GM12878 (cell line): ENCODE measurements at regions not wholly inside any gene's neighbourhood (a gene's known extent, or its start where the extent isn't known, plus 50 kb on each side); places are given as distances from the start of the nearest gene placed in this dataset.

ENCODE experiments used
- ATAC-seq: fragments of 200-7000 bp; cut with Tn5 transposase; 3 replicates; pipeline ENCODE4 v1.9.1; 2020; ENCODE audit warnings: mild to moderate bottlenecking, moderate library complexity
- BruUV-seq: library from RNA; stranded (reverse); fragments of 400-500 nt; replicated peaks from 2 replicates; lab custom pipeline; 2021; lab: Mats Ljungman, UMichigan
- CTCF ChIA-PET: fragments of 300-600 bp; sonication (Branson Sonifier 250); formaldehyde crosslinking; extraction: SDS; loops from one replicate; lab custom pipeline; 2021; ENCODE audit warnings: inconsistent platforms; lab: Yijun Ruan, JAX
- POLR2A ChIA-PET: fragments of 350-600 bp; formaldehyde crosslinking; extraction: SDS; loops from one replicate; lab custom pipeline; 2021; ENCODE audit warnings: inconsistent platforms; lab: Charles Lee
- RAD21 ChIA-PET: fragments of 300-600 bp; sonication (Branson Sonifier 250); formaldehyde crosslinking; loops from one replicate; lab custom pipeline; 2023; ENCODE audit warnings: antibody characterized with exemption; ENCODE audit not compliant: unreplicated experiment; lab: Charles Lee
- SMC1A ChIA-PET: fragments of 300-600 bp; sonication (Branson Sonifier 250); formaldehyde crosslinking; loops from one replicate; lab custom pipeline; 2023; ENCODE audit not compliant: unreplicated experiment, uncharacterized antibody; lab: Charles Lee
- DNase-seq: peaks from one replicate; pipeline ENCODE4 v3.0.0-alpha.2; 2011; ENCODE audit warnings: low read depth, low spot score
- FAIRE-seq: peaks from 3 replicates; lab custom pipeline; 2011; peaks lifted over from hg19 to GRCh38; lab: Jason Lieb, UNC
- H2AFZ ChIP-seq: 2 replicates; pipeline ENCODE4 v1.6.0; 2011; ENCODE audit warnings: low read depth, low read length, control low read depth; ENCODE audit not compliant: control insufficient read depth
- H3K27ac ChIP-seq: 2 replicates; pipeline ENCODE4 v1.5.1; 2011; ENCODE audit warnings: control low read depth; ENCODE audit not compliant: control insufficient read depth, insufficient read depth
- H3K27me3 ChIP-seq, 2 experiments: replicated peaks in 1 of 2; 2 replicates each; pipeline versions ENCODE4 v1.6.0 to v1.6.1; 2011; ENCODE audit warnings: low read length in 1 of 2; ENCODE audit not compliant: control insufficient read depth in 2 of 2, insufficient read depth in 2 of 2
- H3K36me3 ChIP-seq, 2 experiments: 2 replicates each; pipeline ENCODE4 v1.5.1; 2011; ENCODE audit warnings: low read length in 1 of 2; ENCODE audit not compliant: control insufficient read depth in 2 of 2, insufficient read depth in 2 of 2
- H3K4me1 ChIP-seq: 2 replicates; pipeline ENCODE4 v1.6.1; 2011; ENCODE audit warnings: mild to moderate bottlenecking, low read length, moderate library complexity, mixed read lengths; ENCODE audit not compliant: control insufficient read depth, insufficient read depth
- H3K4me2 ChIP-seq: 2 replicates; pipeline ENCODE4 v1.6.0; 2011; ENCODE audit warnings: control low read depth; ENCODE audit not compliant: control insufficient read depth, insufficient read depth
- H3K4me3 ChIP-seq: fragments of 200-600 bp; sonication (generic); 2 replicates; pipeline ENCODE4 v1.5.1; 2016
- H3K79me2 ChIP-seq: 2 replicates; pipeline ENCODE4 v1.6.0; 2011; ENCODE audit warnings: low read length; ENCODE audit not compliant: control insufficient read depth, insufficient read depth
- H3K9ac ChIP-seq: 2 replicates; pipeline ENCODE4 v1.8.0; 2011; ENCODE audit warnings: low read length, control low read depth, mixed read lengths; ENCODE audit not compliant: control insufficient read depth, insufficient read depth
- H3K9me3 ChIP-seq: replicated peaks from 3 replicates; pipeline ENCODE4 v1.5.1; 2011; ENCODE audit warnings: mild to moderate bottlenecking, low read length; ENCODE audit not compliant: control insufficient read depth, insufficient read depth
- H4K20me1 ChIP-seq: 2 replicates; pipeline ENCODE4 v1.6.0; 2011; ENCODE audit not compliant: control insufficient read depth, insufficient read depth
- BCL3 ChIP-seq: IDR thresholded peaks from 2 replicates; pipeline ENCODE4 v1.6.1; 2011; ENCODE audit warnings: borderline replicate concordance, low read depth, mild to moderate bottlenecking, moderate library complexity, low read length; ENCODE audit not compliant: insufficient read depth, poor library complexity, severe bottlenecking
- CBX5 ChIP-seq: sonication (generic); IDR thresholded peaks from 2 replicates; pipeline ENCODE4 v1.6.1; 2016; ENCODE audit warnings: low read depth, moderate library complexity, mild to moderate bottlenecking, inconsistent platforms
- CHD1 ChIP-seq: IDR thresholded peaks from 2 replicates; pipeline ENCODE4 v1.6.1; 2012; ENCODE audit warnings: low read depth, low read length, improper control_type of control experiment
- CREB1 ChIP-seq: IDR thresholded peaks from 2 replicates; pipeline ENCODE4 v1.6.1; 2012; ENCODE audit warnings: low read depth, mild to moderate bottlenecking, inconsistent platforms
- FOXM1 ChIP-seq: IDR thresholded peaks from 2 replicates; pipeline ENCODE4 v1.6.1; 2012; ENCODE audit warnings: low read depth, mild to moderate bottlenecking, inconsistent platforms, low read length, moderate library complexity
- HCFC1 ChIP-seq: fragments of 150-350 bp; IDR thresholded peaks from 2 replicates; pipeline ENCODE4 v1.6.1; 2014; ENCODE audit warnings: low read length
- IRF5 ChIP-seq: fragments of 450-650 bp; IDR thresholded peaks from 2 replicates; pipeline ENCODE4 v1.6.1; 2017; ENCODE audit warnings: borderline replicate concordance
- KDM1A ChIP-seq: fragments of 200-600 bp; sonication (generic); IDR thresholded peaks from 2 replicates; pipeline ENCODE4 v1.6.1; 2016; ENCODE audit warnings: borderline replicate concordance
- NR2C1 ChIP-seq: fragments of 450-650 bp; IDR thresholded peaks from 2 replicates; pipeline ENCODE4 v1.6.1; 2017; ENCODE audit warnings: antibody characterized with exemption, mild to moderate bottlenecking, moderate library complexity
- RAD51 ChIP-seq: fragments of 450-650 bp; IDR thresholded peaks from 2 replicates; pipeline ENCODE4 v1.6.1; 2016; ENCODE audit warnings: moderate library complexity, mild to moderate bottlenecking, inconsistent platforms
- RCOR1 ChIP-seq: conservative IDR thresholded peaks from 2 replicates; pipeline ENCODE4 v1.6.1; 2012; ENCODE audit warnings: low read depth, low read length, improper control_type of control experiment
- TBL1XR1 ChIP-seq: IDR thresholded peaks from 2 replicates; pipeline ENCODE4 v1.6.1; 2012; ENCODE audit warnings: low read depth, low read length, improper control_type of control experiment
- USF2 ChIP-seq: IDR thresholded peaks from 2 replicates; pipeline ENCODE4 v1.6.1; 2011; ENCODE audit warnings: low read depth, low read length, improper control_type of control experiment, borderline replicate concordance
- ZNF274 ChIP-seq: IDR thresholded peaks from one replicate; pipeline ENCODE4 v1.8.0; 2011; ENCODE audit not compliant: insufficient read length, insufficient read depth
- ZNF384 ChIP-seq: IDR thresholded peaks from 2 replicates; pipeline ENCODE4 v1.6.1; 2012; ENCODE audit warnings: low read depth, mild to moderate bottlenecking, low read length, improper control_type of control experiment, borderline replicate concordance
- WGBS: methylation state at CpG from one replicate; pipeline ENCODE4 v1.1.6; 2016; ENCODE audit warnings: low lambda C conversion rate; ENCODE audit not compliant: insufficient replicate concordance, insufficient coverage; ENCODE audit errors: missing lambda C conversion rate; 5-methylcytosine and 5-hydroxymethylcytosine counted together
- in situ Hi-C: fragments of 300-500 bp; cut with MboI; formaldehyde crosslinking; loops from 9 replicates; pipeline ENCODE4 v1.14.3; 2018; ENCODE audit warnings: mixed read lengths
- intact Hi-C: fragments of 100-400 bp; cut with micrococcal nuclease; formaldehyde crosslinking; loops from one replicate; pipeline ENCODE4 v1.14.2; 2022; ENCODE audit not compliant: unreplicated experiment

- Histone ChIP-seq H3K9me3 (no peaks in the 10 kb centered on the region), H3K4me2 (no peak overlapping the region), H3K4me1 (no peaks in the 10 kb centered on the region), H2AFZ (no peak overlapping the region), H3K36me3 (no peaks in the 10 kb centered on the region), H3K4me3 (no peak overlapping the region), H3K9ac (no peak overlapping the region), H4K20me1 (no peaks in the 10 kb centered on the region), H3K27ac (no peak overlapping the region), H3K27me3 (no peaks in the 10 kb centered on the region; a peak in 2 of 4 replicates), H3K79me2 (no peaks in the 10 kb centered on the region)
- ChIA-PET CTCF (no interaction called here), SMC1A (no interaction called here), RAD21 (no interaction called here), POLR2A (no interaction called here)
- TF ChIP-seq TBL1XR1: no peak
- no peak for TF ChIP-seq ZNF384
- no peak for TF ChIP-seq NR2C1
- no peak for TF ChIP-seq HCFC1
- TF ChIP-seq KDM1A: no peak
- in situ Hi-C loops (no loop called here), intact Hi-C loops (no loop called here)
- WGBS: 8% methylated on average over 5 of the region's 5 CpGs
- DNase-seq (no peak), FAIRE-seq (no peak), ATAC-seq (no peak)
- BruUV-seq: no TSS peak
Measured at GRCh38 chr11:13850231-13851005, 112.1 kb upstream of the SPON1 start.

- intact Hi-C loops (no loop called here), in situ Hi-C loops (no loop called here)
- no peak overlapping the region for H2AFZ ChIP-seq
- H3K4me2 ChIP-seq: no peak overlapping the region
- no peak overlapping the region for H3K9ac ChIP-seq
- H3K4me3 ChIP-seq: no peak overlapping the region
- WGBS: 10% methylated on average over 4 of the region's 4 CpGs
- no TSS peak for BruUV-seq
- RAD21 ChIA-PET: no interaction called here
- CTCF ChIA-PET: no interaction called here
- no peaks in the 10 kb centered on the region for H3K9me3 ChIP-seq
- no peaks in the 10 kb centered on the region for H4K20me1 ChIP-seq
- SMC1A ChIA-PET: no interaction called here
- FAIRE-seq (no peak), ATAC-seq (no peak), DNase-seq (no peak)
- POLR2A ChIA-PET: no interaction called here
- H3K36me3 ChIP-seq: no peaks in the 10 kb centered on the region
- no peak overlapping the region for H3K27ac ChIP-seq
- no peaks in the 10 kb centered on the region for H3K4me1 ChIP-seq
- no peaks in the 10 kb centered on the region; a peak in 2 of 4 replicates for H3K27me3 ChIP-seq
- no peaks in the 10 kb centered on the region for H3K79me2 ChIP-seq
- TF ChIP-seq ZNF274 (no peak), IRF5 (no peak), CHD1 (no peak), USF2 (no peak), RCOR1 (no peak), CREB1 (no peak), CBX5 (no peak), RAD51 (no peak), FOXM1 (no peak), BCL3 (no peak)
Measured at GRCh38 chr11:13851691-13852090, 110.8 kb upstream of the SPON1 start.
